Endothelial cell of umbilical vein (primary cell): ENCODE measurements at regions not wholly inside any gene's neighbourhood (a gene's known extent, or its start where the extent isn't known, plus 50 kb on each side); places are given as distances from the start of the nearest gene placed in this dataset.

Experiments used
- BruUV-seq: library from RNA; stranded (reverse); fragments of 400-500 nt; replicated peaks from 2 replicates; lab custom pipeline; 2021; lab: Mats Ljungman, UMichigan
- CTCF ChIA-PET: fragments of 300-600, 350-600 bp; sonication (Branson Sonifier 250); formaldehyde crosslinking; loops from one replicate; lab custom pipeline; 2021; ENCODE audit warnings: antibody characterized with exemption, inconsistent platforms; lab: Charles Lee
- POLR2A ChIA-PET: fragments of 300-600, 350-600 bp; sonication (Branson Sonifier 250); formaldehyde crosslinking; loops from one replicate; lab custom pipeline; 2021; ENCODE audit warnings: antibody characterized with exemption, inconsistent platforms; lab: Charles Lee
- DNase-seq: peaks from one replicate; pipeline ENCODE4 v3.0.0-alpha.2; 2011; ENCODE audit warnings: low read depth, low spot score
- FAIRE-seq: peaks from 2 replicates; lab custom pipeline; 2011; peaks lifted over from hg19 to GRCh38; lab: Jason Lieb, UNC
- H2AFZ ChIP-seq: 2 replicates; pipeline ENCODE4 v1.6.0; 2012; ENCODE audit warnings: low read depth, low read length, control low read depth, inconsistent platforms
- H3K27ac ChIP-seq: 2 replicates; pipeline ENCODE4 v1.5.1; 2011; ENCODE audit warnings: low read depth, mild to moderate bottlenecking, control low read depth, low read length, moderate library complexity; ENCODE audit not compliant: insufficient read depth
- H3K27me3 ChIP-seq, 2 experiments: 2 replicates each; pipeline versions ENCODE4 v1.6.0 to v1.6.1; 2011; ENCODE audit warnings: low read length in 2 of 2, mixed read lengths in 1 of 2; ENCODE audit not compliant: control insufficient read depth in 2 of 2, insufficient read depth in 2 of 2
- H3K36me3 ChIP-seq, 2 experiments: 2 replicates in 1 of 2; 3 replicates in 1 of 2; pipeline ENCODE4 v1.5.1; 2011; ENCODE audit warnings: low read length in 2 of 2, mild to moderate bottlenecking in 1 of 2, moderate library complexity in 1 of 2; ENCODE audit not compliant: control insufficient read depth in 2 of 2, insufficient read depth in 2 of 2; ENCODE audit errors: extremely low read depth in 1 of 2
- H3K4me1 ChIP-seq: 3 replicates; pipeline ENCODE4 v1.5.1; 2011; ENCODE audit warnings: mild to moderate bottlenecking, low read length; ENCODE audit not compliant: control insufficient read depth, insufficient read depth; ENCODE audit errors: extremely low read depth
- H3K4me2 ChIP-seq: 2 replicates; pipeline ENCODE4 v1.6.1; 2011; ENCODE audit warnings: low read length, control low read depth, mixed read lengths; ENCODE audit not compliant: insufficient read depth
- H3K4me3 ChIP-seq, 3 experiments: fragments of 200-600 bp in 1 of 3; sonication (generic), shearing (Covaris generic) in 1 of 3; replicated peaks in 1 of 3; 2 replicates each; pipeline ENCODE4 v1.5.1; 2011 to 2016; ENCODE audit warnings: control low read depth in 3 of 3, low read length in 3 of 3, mild to moderate bottlenecking in 2 of 3, inconsistent platforms in 1 of 3, low read depth in 1 of 3, moderate library complexity in 1 of 3; ENCODE audit not compliant: insufficient read depth in 1 of 3
- H3K79me2 ChIP-seq: 2 replicates; pipeline ENCODE4 v1.6.0; 2012; ENCODE audit warnings: low read length, inconsistent platforms; ENCODE audit not compliant: control insufficient read depth, insufficient read depth
- H3K9ac ChIP-seq: replicated peaks from 2 replicates; pipeline ENCODE3; 2011; ENCODE audit warnings: low read length, control low read depth; ENCODE audit not compliant: insufficient read depth; ENCODE audit errors: extremely low read depth
- H3K9me1 ChIP-seq: replicated peaks from 3 replicates; pipeline ENCODE4 v1.6.0; 2011; ENCODE audit warnings: mild to moderate bottlenecking, low read length; ENCODE audit not compliant: control insufficient read depth, insufficient read depth; ENCODE audit errors: extremely low read depth
- H3K9me3 ChIP-seq: replicated peaks from 2 replicates; pipeline ENCODE4 v1.5.1; 2012; ENCODE audit warnings: low read length, inconsistent platforms; ENCODE audit not compliant: control insufficient read depth, insufficient read depth
- H4K20me1 ChIP-seq: replicated peaks from 2 replicates; pipeline ENCODE3; 2011; ENCODE audit warnings: mild to moderate bottlenecking, low read length; ENCODE audit not compliant: control insufficient read depth, insufficient read depth; ENCODE audit errors: extremely low read depth
- CTCF ChIP-seq, 2 donors: IDR thresholded peaks; 1 replicate in 1 of 2; 2 replicates in 1 of 2; pipeline ENCODE4 v1.5.1; 2011; ENCODE audit warnings: low read length in 2 of 2, mild to moderate bottlenecking in 2 of 2, moderate library complexity in 2 of 2, control low read depth in 1 of 2, inconsistent platforms in 1 of 2, low read depth in 1 of 2; ENCODE audit not compliant: insufficient read depth in 1 of 2; ENCODE audit errors: extremely low read depth in 1 of 2
- EZH2 ChIP-seq: IDR thresholded peaks from 2 replicates; pipeline ENCODE4 v1.6.1; 2012; ENCODE audit warnings: borderline replicate concordance, low read depth, mild to moderate bottlenecking, moderate library complexity, low read length, inconsistent platforms; ENCODE audit not compliant: severe bottlenecking
- FOS ChIP-seq: IDR thresholded peaks from 2 replicates; pipeline ENCODE4 v1.6.1; 2011; ENCODE audit warnings: mild to moderate bottlenecking, low read length, moderate library complexity, borderline replicate concordance; ENCODE audit not compliant: insufficient read depth
- JUN ChIP-seq: IDR thresholded peaks from 2 replicates; pipeline ENCODE4 v1.6.1; 2011; ENCODE audit warnings: borderline replicate concordance, low read depth; ENCODE audit not compliant: insufficient read length, insufficient read depth
- MAX ChIP-seq: IDR thresholded peaks from 2 replicates; pipeline ENCODE4 v1.6.1; 2011; ENCODE audit not compliant: insufficient read depth, insufficient read length
- MYC ChIP-seq: IDR thresholded peaks from one replicate; pipeline ENCODE4 v1.6.1; 2011; ENCODE audit warnings: mild to moderate bottlenecking, low read depth, low read length
- POLR2A ChIP-seq: IDR thresholded peaks from 2 replicates; pipeline ENCODE4 v1.6.1; 2012; ENCODE audit warnings: low read depth, mild to moderate bottlenecking, control low read depth, low read length
- dilution Hi-C: fragments of 300-500 bp; cut with MboI; formaldehyde crosslinking; loops from one replicate; pipeline ENCODE4 v1.15.0; 2019; ENCODE audit warnings: low sequenced_read_pairs; ENCODE audit not compliant: extremely low pct_ligation_motif_present
- intact Hi-C: fragments of 100-400 bp; cut with micrococcal nuclease; formaldehyde crosslinking; loops from one replicate; pipeline ENCODE4 v1.10.0; 2022

GRCh38 chr2:16002575-16002974 lies 62.2 kb downstream of the MYCN start:
- Histone ChIP-seq H3K4me3 (no peak overlapping the region), H3K9ac (no peak overlapping the region), H4K20me1 (no peaks in the 10 kb centered on the region), H3K4me1 (no peaks in the 10 kb centered on the region), H3K79me2 (no peaks in the 10 kb centered on the region), H3K4me2 (no peak overlapping the region), H3K27me3 (no peaks in the 10 kb centered on the region), H3K9me3 (no peaks in the 10 kb centered on the region), H3K36me3 (no peaks in the 10 kb centered on the region), H2AFZ (no peak overlapping the region), H3K27ac (no peak overlapping the region), H3K9me1 (no peaks in the 10 kb centered on the region)
- intact Hi-C loops = no loop called here
- FAIRE-seq = no peak
- BruUV-seq = no TSS peak
- ChIA-PET CTCF (no interaction called here), POLR2A (no interaction called here)
- no peak for TF ChIP-seq JUN
- TF ChIP-seq POLR2A = no peak
- TF ChIP-seq MAX = no peak
- no peak for TF ChIP-seq FOS
- no peak for TF ChIP-seq CTCF (IDR thresholded peaks at IDR 0.05; ENCODE audit: extremely low read depth in 1 of 2, insufficient read depth in 1 of 2, low read depth in 1 of 2, low read length in 2 of 2)
- TF ChIP-seq EZH2 = no peak
- no peak for TF ChIP-seq MYC
- no peak for DNase-seq
- dilution Hi-C loops = no loop called here
